B cell (primary cell): ENCODE measurements at regions not wholly inside any gene's neighbourhood (a gene's known extent, or its start where the extent isn't known, plus 50 kb on each side); places are given as distances from the start of the nearest gene placed in this dataset.

Experiments
- EZH2 ChIP-seq: IDR thresholded peaks from 2 replicates; pipeline ENCODE4 v1.6.1; 2012; ENCODE audit warnings: borderline replicate concordance, low read depth, mild to moderate bottlenecking, moderate library complexity, low read length; ENCODE audit not compliant: insufficient read depth, poor library complexity, severe bottlenecking
- TF ChIP-seq, protein P1 (sequence below): fragments of 200-600 bp; IDR thresholded peaks from one replicate; pipeline ENCODE4 v1.8.0; 2022; ENCODE audit warnings: antibody characterized with exemption, mild to moderate bottlenecking

- TF ChIP-seq, protein P1, sequence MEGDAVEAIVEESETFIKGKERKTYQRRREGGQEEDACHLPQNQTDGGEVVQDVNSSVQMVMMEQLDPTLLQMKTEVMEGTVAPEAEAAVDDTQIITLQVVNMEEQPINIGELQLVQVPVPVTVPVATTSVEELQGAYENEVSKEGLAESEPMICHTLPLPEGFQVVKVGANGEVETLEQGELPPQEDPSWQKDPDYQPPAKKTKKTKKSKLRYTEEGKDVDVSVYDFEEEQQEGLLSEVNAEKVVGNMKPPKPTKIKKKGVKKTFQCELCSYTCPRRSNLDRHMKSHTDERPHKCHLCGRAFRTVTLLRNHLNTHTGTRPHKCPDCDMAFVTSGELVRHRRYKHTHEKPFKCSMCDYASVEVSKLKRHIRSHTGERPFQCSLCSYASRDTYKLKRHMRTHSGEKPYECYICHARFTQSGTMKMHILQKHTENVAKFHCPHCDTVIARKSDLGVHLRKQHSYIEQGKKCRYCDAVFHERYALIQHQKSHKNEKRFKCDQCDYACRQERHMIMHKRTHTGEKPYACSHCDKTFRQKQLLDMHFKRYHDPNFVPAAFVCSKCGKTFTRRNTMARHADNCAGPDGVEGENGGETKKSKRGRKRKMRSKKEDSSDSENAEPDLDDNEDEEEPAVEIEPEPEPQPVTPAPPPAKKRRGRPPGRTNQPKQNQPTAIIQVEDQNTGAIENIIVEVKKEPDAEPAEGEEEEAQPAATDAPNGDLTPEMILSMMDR: no peak
- no peak for TF ChIP-seq EZH2
These were observed 74.6 kb upstream of the TAB2 start for GRCh38 chr6:149242883-149243282.
